G401 (cell line): ENCODE measurements at regions not wholly inside any gene's neighbourhood (a gene's known extent, or its start where the extent isn't known, plus 50 kb on each side); places are given as distances from the start of the nearest gene placed in this dataset.
"Not testable (repeated sequence)": the region's sequence is repeated elsewhere in the genome, so short reads cannot be mapped to it uniquely, and the experiment has no call there.

Experiments
- DNase-seq: peaks from one replicate; pipeline ENCODE4 v3.0.0-alpha.2; 2015; ENCODE audit warnings: low spot score
- in situ Hi-C: cut with HindIII; loops from 2 replicates; pipeline ENCODE4 v1.10.0; 2016; ENCODE audit warnings: low sequenced_read_pairs, mixed read lengths

- DNase-seq, in situ Hi-C loops: not testable (repeated sequence)
Measured at GRCh38 chr7:35152059-35152458, 101.8 kb downstream of the TBX20 start.

- in situ Hi-C loops: not testable (repeated sequence)
- DNase-seq: peak; percentile 23
Measured at GRCh38 chr7:35148030-35148429, 105.9 kb downstream of the TBX20 start.

- DNase-seq, in situ Hi-C loops: not testable (repeated sequence)
Measured at GRCh38 chr7:35142125-35142524, 104.8 kb upstream of the DPY19L1 start.

GRCh38 chr7:35139281-35139680, 102.0 kb upstream of the DPY19L1 start:
- in situ Hi-C loops, DNase-seq: not testable (repeated sequence)

GRCh38 chr7:35133465-35133864, 96.2 kb upstream of the DPY19L1 start:
- DNase-seq, in situ Hi-C loops: not testable (repeated sequence)

- in situ Hi-C loops, DNase-seq: not testable (repeated sequence)
Measured at GRCh38 chr7:35133011-35133410, 95.7 kb upstream of the DPY19L1 start.

GRCh38 chr7:35128662-35129061, 91.4 kb upstream of the DPY19L1 start:
- DNase-seq, in situ Hi-C loops: not testable (repeated sequence)

- in situ Hi-C loops, DNase-seq: not testable (repeated sequence)
Measured at GRCh38 chr7:35118526-35118925, 81.2 kb upstream of the DPY19L1 start.

- in situ Hi-C loops, DNase-seq: not testable (repeated sequence)
Measured at GRCh38 chr7:35106667-35107066, 69.4 kb upstream of the DPY19L1 start.

GRCh38 chr7:35105511-35105910, 68.2 kb upstream of the DPY19L1 start:
- in situ Hi-C loops: not testable (repeated sequence)

GRCh38 chr7:35102845-35103244, 65.6 kb upstream of the DPY19L1 start:
- DNase-seq, in situ Hi-C loops: not testable (repeated sequence)

More at GRCh38 chr7:35105511-35105910, 68.2 kb upstream of the DPY19L1 start:
- not testable (repeated sequence) for DNase-seq

GRCh38 chr7:35092961-35093360, 55.7 kb upstream of the DPY19L1 start:
- DNase-seq, in situ Hi-C loops: not testable (repeated sequence)
